ENCODE measurements at regions not wholly inside any gene's neighbourhood (a gene's known extent, or its start where the extent isn't known, plus 50 kb on each side); places are given as distances from the start of the nearest gene placed in this dataset.
"Not testable (repeated sequence)": the region's sequence is repeated elsewhere in the genome, so short reads cannot be mapped to it uniquely, and the experiment has no call there.

DNA sequence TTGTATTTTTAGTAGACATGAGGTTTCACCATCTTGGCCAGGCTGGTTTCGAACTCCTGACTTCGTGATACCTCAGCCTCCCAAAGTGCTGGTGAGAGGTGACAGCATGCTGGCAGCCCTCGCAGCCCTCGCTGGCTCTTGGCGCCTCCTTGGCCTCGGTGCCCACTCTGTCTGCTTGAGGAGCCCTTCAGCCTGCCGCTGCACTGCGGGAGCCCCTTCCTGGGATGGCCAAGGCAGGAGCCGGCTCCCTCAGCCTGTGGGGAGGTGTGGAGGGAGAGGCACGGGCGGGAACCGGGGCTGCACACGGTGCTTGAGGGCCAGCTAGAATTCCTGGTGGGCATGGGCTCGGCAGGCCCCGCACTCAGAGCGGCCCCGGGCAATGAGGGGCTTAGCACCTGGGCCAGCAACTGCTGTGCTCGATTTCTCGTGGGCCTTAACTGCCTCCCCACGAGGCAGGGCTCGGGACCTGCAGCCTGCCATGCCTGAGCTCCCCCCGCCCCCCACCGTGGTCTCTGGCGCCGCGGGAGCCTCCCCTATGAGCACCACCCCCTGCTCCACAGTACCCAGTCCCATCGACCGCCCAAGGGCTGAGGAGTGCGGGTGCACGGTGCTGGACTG, 96.5 kb upstream of the RHOBTB1 start:
- DNase-seq = no peak

DNA sequence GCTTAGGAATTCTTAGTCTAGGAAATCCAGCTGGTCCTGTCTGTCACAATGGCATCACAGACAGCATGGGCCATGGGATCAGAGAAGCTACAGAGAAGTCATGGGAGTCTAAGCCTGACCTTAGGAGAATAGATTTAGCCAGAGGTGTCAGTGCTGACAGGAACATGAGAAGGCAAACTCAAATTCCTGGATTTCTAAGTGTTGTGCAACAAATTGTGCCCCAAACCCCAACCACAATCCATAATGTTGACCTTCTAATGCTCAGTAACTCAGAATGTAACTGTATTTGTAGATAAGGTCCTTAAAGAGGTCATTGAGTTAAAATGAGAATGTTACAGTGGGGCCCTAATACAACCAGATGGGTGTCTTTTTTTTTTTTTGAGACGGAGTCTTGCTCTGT, 95.9 kb upstream of the RHOBTB1 start:
- DNase-seq = no peak

DNA sequence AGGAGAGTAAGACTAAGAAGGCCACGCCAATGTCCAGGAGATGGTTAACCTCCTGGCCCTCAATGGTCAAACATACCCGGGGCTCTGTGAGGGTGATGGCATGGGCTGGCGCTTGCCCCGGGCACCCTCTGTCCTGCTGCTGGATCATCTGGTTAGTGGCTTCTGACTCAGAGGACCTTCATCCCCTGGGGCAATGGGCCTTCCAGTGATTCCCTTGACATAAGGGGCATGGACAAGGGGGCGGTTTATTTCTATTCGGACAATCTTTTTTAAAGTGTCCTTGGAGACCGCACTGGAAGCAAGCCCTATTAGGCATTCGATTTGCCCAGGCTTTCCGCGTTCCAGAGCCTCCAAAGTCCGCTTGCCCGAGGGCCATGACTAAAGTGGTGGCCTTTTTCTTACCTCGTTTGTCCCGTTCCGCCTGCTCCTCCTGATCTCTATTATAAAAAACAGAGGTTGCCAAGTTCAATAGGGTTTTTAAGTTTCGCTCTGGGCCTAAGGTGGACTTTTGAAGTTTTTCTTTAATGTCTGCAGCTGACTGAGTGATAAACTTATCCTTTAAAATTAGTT, 93.4 kb upstream of the RHOBTB1 start:
- DNase-seq = not testable (repeated sequence)

DNA sequence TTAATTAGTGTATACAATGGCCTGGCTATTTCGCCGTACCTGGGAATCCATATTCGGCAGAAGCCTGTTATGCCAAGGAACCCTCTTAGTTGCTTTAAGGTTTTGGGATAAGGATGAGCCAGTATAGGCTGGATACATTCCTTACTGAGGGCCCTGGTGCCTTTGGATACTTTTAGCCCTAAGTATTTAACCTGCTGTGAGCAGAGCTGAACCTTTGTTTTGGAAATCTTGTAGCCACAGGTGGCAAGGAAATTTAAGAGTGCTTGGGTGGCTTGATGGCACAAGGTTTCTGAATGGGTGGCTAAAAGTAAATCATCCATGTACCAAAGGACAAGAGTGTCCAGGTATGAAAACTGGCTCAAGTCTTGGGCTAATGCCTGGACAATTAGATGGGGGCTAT, 92.2 kb upstream of the RHOBTB1 start:
- not testable (repeated sequence) for DNase-seq

DNA sequence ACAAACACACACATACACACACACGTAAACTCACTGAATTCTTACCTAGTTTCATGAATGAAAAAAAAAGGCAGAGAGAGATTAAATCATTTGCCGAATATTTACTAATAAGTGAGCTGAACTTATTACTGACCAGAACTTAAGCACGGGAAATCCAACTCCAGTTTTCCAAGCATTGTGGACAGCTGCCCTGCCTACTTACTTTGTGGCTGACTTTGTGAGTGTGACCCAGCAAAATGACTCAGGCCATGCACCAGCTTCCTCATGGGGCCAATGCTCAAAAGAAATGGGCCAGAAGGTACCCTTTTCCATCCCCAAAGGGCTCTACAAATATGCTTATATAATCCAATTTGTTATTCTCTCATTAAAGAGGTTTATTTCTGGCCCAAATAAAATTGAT, 87.4 kb upstream of the RHOBTB1 start:
- DNase-seq = no peak

DNA sequence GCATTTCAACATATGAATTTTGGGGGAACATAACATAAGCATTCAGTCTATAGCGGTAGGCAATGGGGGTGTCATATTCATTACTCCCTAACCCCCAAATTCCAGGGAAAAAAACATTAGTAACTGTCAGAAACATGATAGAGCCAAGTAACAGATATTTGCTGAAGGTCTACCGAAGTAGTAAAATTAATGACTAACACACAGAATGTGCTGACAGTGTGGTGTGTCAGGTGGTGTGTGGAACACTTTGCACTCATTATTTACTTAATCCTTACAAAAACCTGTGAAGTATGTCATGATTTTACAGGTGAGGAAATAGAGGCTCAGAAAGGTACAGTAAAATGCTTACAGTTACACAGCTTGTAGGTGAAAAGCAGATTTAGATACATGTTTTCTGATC, 85.4 kb upstream of the RHOBTB1 start:
- no peak for DNase-seq

DNA sequence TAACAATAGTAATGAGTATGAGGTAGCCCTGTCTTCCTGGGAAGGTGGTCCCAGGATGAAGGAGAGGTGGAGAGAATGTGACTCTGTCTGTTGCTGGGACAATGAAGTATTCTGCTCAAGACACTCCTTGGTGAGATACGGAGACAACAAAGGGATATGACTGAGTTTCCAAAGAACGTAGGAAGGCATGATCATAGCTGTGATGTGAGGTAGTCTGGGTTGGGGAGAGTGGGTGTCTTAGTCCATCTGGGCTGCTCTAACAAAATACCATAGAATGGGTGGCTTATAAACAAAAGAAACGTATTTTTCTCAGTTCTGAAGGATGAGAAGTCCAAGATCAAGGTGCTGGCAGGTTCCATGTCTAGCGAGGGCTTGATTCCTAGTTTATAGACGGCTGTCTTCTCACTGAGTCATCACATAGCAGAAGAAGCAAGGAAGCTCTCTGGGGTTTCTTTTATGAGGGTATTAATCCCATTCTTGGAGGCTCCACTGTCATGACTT, 84.9 kb upstream of the RHOBTB1 start:
- no peak for DNase-seq

DNA sequence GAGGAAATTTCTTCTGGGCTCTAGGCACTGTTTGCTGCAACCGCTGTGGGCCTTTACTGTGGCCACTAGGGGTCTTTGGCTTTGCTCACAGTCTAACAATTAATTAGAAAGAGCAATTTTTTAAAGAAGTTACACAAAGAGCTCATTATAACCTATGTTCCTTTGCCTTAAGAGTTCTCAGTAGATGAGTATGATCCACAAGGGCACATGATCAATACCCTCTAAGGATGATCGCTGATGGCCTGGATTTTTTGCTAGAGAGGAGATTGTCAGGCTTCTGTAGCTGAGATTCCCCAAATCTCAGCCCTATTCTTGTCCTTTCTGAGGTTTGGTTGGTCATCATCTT, 80.8 kb upstream of the RHOBTB1 start:
- peak; percentile 40 for DNase-seq

DNA sequence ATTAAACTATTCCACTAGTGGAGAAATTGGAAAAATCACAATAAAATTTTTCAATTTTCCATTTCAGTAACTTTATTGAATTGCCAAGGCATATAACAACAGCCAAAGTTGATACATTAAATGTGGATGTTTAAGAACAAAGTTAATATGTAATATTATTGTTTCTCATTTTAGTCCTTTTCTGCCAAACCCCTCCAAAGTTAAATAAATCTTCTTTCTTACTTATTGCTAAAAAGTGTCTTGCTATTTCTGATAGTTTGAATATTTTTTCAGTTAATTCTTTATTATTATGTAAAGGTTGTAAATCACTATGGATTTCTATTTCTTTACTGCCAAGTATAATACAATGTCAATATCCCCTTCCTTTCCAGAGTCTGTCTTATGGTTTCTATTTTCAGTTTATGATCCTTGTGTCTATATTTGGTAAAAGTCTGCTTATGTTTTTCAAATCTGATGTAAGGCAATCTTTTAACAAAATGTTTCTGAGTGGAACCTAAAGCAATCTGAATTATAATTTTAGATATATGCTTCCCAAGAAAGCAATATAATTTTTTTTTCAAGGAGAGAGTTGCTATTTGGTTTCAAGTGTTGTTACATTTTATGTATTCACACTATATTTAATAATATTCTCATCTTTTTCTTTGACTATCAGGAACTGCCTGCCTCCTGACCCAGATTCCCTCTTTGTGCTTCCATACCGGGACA, 80.3 kb upstream of the RHOBTB1 start:
- DNase-seq = no peak

DNA sequence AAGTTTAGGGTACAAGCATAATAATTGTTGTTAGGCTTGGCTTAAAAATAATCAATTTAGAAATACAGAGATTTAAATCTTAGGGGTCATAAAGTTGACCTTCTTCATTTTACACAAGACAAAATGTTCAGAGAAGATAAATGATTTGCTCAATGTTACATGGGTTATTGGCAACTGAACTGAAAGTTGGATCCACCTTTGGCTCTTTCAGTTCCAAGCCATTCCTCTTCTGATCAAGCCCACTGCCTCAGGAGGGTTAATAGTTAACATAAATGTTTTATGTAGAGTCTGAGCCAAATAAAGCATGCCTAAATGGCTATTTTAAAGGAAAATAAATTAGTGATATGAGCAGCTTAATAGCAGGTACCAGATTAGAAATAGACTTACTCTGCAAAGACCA, 79.1 kb upstream of the RHOBTB1 start:
- no peak for DNase-seq

DNA sequence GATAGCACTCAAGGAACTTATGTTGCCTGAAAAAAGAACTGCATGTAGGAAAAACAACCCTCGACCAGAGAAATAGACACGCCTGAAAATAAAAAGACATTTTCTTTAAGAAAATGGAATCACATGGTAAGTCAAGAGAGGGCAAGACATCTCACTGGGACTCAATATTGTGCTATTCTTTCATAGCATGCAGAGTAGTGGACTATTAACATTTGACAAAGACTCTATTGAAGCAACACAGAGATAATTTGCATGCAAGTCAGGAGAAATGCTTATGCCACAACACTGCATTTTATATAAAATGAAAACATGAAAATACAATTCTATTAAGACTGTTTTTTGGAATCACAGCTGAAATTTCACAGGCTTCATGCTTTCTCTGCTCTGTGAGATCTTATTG, 77.9 kb upstream of the RHOBTB1 start:
- no peak for DNase-seq

DNA sequence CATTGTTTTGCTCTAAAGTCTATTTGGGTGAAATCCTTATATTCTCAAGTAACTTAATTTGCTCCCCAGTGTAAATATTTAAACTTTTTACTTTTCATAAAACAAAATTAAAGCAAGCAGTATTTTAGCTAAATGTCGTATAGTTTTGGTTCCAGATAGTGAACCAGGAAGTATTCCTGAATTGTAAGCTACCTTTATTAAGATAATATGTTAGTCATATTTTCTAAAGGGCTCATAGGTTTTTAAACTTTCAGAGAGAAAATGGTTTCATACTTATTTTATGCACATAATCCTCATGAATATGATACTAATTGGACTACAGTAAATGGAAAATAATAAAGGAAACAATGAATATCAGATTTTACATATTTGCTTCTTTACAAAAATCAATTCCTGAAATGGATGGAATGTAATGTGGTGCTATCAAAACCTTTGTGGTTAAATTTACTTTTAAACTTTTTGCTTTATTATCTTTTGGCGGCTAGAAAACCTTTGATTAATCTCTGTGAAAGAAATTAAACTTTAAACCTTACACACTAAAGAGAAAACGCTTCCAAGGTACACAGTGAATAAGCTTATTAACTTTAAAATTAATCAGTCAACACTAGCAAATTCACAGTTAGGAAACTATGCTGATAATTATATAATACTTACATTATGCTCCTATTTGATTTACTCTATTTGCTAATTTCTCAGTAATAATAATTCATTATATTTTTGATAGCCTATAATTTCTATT, 76.6 kb upstream of the RHOBTB1 start:
- no peak for DNase-seq

DNA sequence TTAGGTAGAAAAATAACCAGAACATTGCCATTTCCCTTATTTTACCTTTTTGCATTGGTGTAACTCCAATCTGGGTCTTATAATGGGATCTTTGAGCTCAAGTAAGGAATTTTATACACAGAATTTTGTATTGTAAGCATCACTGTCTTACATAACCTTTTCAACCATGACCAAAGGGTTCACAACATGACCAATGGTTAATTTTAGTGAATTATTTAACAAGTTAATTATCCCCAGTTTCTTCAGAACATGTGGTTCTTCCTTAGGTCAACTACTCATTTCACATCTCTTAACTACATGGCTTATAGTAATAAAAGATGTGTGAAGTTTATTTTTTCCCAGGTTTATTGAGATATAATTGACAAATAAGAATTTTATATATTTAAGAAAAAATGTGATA, 74.2 kb upstream of the RHOBTB1 start:
- DNase-seq = no peak

DNA sequence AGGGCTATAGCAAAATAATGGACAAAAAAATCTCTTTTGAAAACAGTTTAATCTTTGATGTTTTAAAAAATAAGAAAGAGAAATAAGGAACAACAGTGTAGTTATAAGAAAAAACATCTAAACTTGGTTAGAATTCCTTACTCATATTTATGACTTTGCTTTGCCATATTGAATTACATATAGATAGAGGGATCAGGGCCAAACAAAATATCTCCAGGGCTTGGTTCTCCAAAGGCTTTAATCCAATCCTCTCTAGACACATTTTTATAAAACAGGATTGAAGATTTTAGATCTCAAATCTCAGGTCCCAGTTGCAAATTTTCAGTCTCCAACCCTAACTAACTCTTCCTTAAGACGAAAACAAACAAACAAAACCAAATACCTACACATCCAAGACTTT, 72.6 kb upstream of the RHOBTB1 start:
- DNase-seq = no peak

DNA sequence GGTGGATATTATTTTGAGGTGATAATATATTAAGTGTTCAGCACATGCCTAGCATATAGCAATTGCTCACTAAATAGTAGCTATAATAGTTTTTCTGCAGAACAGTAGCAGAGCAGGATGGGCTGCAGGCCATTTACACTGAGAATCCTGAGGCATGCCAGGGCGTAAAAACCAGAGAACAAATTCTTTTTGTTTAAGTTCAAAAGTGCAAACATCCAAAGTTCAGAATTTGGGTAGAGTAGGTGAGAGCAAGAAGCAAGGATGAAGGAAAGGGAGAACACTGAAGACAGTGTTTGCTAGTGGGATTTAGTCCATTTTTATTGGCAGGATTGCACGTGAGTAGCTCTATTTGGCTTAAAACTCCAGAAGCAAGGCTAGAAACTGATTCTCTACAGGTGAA, 72.0 kb upstream of the RHOBTB1 start:
- no peak for DNase-seq

DNA sequence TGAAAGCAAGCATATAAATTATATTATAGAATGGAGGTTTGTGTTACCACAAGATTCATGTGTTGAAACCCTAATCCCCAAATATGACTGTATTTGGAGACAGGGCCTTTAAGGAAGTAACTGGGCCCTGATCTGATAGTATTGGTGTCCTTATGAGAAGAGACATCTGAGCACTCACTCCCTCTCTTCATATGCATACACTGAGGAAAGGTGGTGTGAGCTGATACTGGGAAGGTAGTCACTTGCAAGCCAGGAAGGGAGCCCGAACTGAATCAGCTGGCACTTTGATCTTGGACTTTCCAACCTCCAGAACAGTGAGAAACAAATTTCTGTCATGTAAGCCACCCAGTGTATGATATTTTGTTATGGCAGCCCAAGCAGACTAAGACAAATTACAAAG, 66.9 kb upstream of the RHOBTB1 start:
- no peak for DNase-seq

DNA sequence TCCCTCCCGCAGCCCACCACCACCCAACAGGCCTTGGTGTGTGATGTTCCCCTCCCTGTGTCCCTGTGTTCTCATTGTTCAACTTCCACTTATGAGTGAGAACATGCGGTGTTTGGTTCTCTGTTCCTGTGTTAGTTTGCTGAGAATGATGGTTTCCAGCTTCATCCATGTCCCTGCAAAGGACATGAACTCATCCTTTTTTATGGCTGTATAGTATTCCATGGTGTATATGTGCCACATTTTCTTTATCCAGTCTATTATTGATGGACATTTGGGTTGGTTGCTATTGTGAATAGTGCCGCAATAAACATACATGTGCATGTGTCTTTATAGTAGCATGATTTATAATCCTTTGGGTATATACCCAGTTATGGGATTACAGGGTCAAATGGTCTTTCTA, 59.1 kb upstream of the RHOBTB1 start:
- DNase-seq = not testable (repeated sequence)

DNA sequence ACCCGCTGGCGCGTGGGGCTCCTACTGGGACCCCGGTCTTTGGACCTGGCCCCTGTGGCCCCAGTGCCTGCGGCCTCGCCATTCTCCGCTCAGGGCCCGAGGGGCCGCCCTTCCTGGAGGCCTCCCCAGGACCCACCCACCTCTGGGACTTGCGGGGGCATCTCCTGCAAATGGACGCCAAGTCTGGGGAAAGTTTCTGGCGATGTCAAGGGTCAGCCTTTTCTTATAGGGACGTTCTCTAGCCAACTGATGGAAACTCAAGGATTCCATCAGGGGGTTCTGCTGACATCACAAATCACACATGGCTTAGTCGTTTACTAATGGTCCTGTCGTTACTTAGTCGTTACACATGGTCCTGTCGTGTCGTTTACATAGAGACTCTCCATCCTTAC, 57.7 kb upstream of the RHOBTB1 start:
- DNase-seq = peak; percentile 26

DNA sequence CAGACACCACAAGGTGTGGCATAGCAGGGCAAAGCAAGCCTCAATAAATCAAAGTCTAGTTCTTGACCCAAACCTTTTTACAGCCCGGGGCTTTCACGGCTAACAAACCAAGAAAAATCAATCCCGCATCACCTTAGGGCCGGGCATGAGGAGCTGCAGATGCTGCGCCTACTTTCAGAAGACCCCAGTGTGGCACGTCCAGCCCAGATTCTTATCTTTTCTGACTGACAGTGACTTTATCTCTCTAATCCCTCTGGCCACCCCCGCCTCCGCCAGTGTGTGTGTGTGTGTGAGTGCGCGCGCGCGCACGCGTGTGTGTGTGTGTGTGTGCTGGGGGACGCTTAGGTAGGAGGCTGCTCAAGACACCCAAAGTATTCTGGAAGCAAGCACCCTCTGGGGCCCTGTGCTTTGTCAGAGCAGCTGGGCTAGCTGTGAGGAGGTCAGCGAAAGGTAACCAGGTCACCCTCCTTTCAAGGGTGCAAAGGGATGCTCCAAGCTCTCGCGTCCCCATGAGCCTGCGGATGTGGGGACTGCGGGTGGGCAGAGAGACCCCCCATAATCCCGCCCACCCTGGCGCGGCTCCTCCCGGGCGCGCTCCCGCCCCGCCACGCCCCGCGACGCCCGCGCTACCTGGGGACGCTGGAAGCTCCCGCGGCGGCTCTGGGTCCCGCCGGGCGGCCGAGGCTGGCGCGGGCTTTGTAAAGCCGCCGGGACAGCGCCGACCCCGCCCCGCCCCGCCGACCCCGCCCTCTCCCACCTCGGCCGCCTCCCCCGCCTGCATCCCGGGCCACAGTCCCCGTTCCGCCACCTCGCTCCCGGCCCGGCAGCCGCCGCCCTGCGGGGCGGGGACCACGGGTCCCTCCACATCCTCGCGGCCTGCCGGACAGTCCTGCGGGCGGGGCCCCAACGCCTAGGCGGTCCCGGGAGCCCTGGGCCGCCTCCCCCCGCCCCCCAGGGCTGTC, 57.1 kb upstream of the RHOBTB1 start:
- DNase-seq = peak; percentile 81

DNA sequence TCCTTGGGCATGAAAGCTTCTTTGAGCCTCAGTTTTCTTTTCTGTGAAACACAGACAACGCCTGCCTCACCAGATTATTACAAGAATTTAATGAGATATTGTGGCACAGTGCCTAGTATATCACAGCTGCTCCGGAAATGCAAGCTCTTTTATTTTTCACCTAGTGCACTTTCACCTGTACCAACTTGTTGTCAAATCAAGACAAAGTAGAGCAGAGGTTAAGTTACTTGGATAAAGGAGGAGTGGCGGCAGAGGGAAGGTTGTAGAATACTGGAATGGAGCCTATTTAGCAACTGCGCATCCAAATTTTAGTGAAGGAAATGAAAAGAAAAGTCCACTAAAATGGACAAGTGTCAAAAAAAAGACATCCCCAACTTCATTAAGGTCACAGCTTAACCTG, 54.9 kb upstream of the RHOBTB1 start:
- DNase-seq = no peak

DNA sequence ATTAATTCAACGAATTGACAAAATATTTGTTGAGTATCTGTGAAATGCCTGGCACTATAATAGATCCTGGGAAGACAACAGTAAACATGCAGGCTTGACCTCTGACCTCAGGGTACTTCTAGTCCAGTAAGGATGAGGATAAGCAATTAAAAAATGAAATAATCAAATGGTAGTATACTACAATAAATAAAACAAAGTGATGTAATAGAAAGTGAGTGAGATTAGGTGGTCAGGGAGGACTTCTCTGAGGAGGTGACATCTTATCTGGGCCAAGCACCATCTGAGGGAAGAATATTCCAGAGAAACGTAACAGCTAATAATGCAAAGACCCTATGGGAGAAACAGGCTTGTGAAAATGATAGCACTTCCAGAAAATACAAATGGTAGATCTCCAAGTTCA, 50.1 kb upstream of the RHOBTB1 start:
- no peak for DNase-seq
